IPS DF 6.9 (cell line): ENCODE measurements at regions not wholly inside any gene's neighbourhood (a gene's known extent, or its start where the extent isn't known, plus 50 kb on each side); places are given as distances from the start of the nearest gene placed in this dataset.

Experiments used
- DNase-seq: peaks from one replicate; pipeline ENCODE4 v3.0.0-alpha.2; 2013; ENCODE audit warnings: low read depth, low spot score
- H3K27ac ChIP-seq: one replicate; pipeline ENCODE4 v1.5.1; 2013; ENCODE audit warnings: low read length, control low read depth
- H3K27me3 ChIP-seq: 2 replicates; pipeline ENCODE4 v1.6.1; 2013; ENCODE audit warnings: mild to moderate bottlenecking, low read length; ENCODE audit not compliant: control insufficient read depth, insufficient read depth
- H3K36me3 ChIP-seq: 2 replicates; pipeline ENCODE4 v1.6.1; 2013; ENCODE audit warnings: low read length; ENCODE audit not compliant: control insufficient read depth, insufficient read depth
- H3K4me1 ChIP-seq: 2 replicates; pipeline ENCODE4 v1.6.1; 2013; ENCODE audit warnings: low read length; ENCODE audit not compliant: control insufficient read depth, insufficient read depth
- H3K4me3 ChIP-seq: 2 replicates; pipeline ENCODE4 v1.5.1; 2013; ENCODE audit warnings: mild to moderate bottlenecking, low read length
- H3K9me3 ChIP-seq: 2 replicates; pipeline ENCODE4 v1.6.1; 2013; ENCODE audit warnings: low read length, inconsistent platforms; ENCODE audit not compliant: control insufficient read depth, insufficient read depth
- WGBS: extraction: QIAGEN DNeasy Blood & Tissue Kit; methylation state at CpG from one replicate; pipeline ENCODE4 v1.1.7; 2013; ENCODE audit warnings: mixed read lengths, missing lambda C conversion rate; ENCODE audit not compliant: insufficient read length, insufficient coverage; 5-methylcytosine and 5-hydroxymethylcytosine counted together

- no peak overlapping the region for H3K27ac ChIP-seq
- H3K4me1 ChIP-seq = no peaks in the 10 kb centered on the region
- H3K9me3 ChIP-seq = no peaks in the 10 kb centered on the region
- H3K4me3 ChIP-seq = no peak overlapping the region
- H3K27me3 ChIP-seq = no peaks in the 10 kb centered on the region
- H3K36me3 ChIP-seq = no peaks in the 10 kb centered on the region
- no CpG with 5 or more reads among the region's 7 CpGs for WGBS
- DNase-seq = no peak
Observed at GRCh38 chr11:116093065-116093464, 588.9 kb upstream of the CADM1 start.

- H3K9me3 ChIP-seq = no peaks in the 10 kb centered on the region
- DNase-seq = no peak
- no peaks in the 10 kb centered on the region for H3K27me3 ChIP-seq
- WGBS = no CpG with 5 or more reads among the region's 1 CpG
- peaks cover 4% of the 10 kb centered on the region; the same call in 1 of the 2 replicates for H3K4me1 ChIP-seq
- H3K27ac ChIP-seq = no peak overlapping the region
- no peaks in the 10 kb centered on the region for H3K36me3 ChIP-seq
- no peak overlapping the region for H3K4me3 ChIP-seq
Observed at GRCh38 chr11:116086426-116086825, 582.2 kb upstream of the CADM1 start.

- WGBS = no CpG with 5 or more reads among the region's 7 CpGs
- no peaks in the 10 kb centered on the region for H3K27me3 ChIP-seq
- no peaks in the 10 kb centered on the region for H3K36me3 ChIP-seq
- H3K27ac ChIP-seq = no peak overlapping the region
- DNase-seq = no peak
- H3K4me3 ChIP-seq = no peak overlapping the region
- H3K4me1 ChIP-seq = peaks cover 4% of the 10 kb centered on the region; the same call in 1 of the 2 replicates
- H3K9me3 ChIP-seq = no peaks in the 10 kb centered on the region
Observed at GRCh38 chr11:116085031-116085635, 580.9 kb upstream of the CADM1 start.

- H3K4me1 ChIP-seq = peaks cover 4% of the 10 kb centered on the region; the same call in 1 of the 2 replicates
- no peak overlapping the region for H3K4me3 ChIP-seq
- no peaks in the 10 kb centered on the region for H3K9me3 ChIP-seq
- no peak overlapping the region for H3K27ac ChIP-seq
- H3K36me3 ChIP-seq = no peaks in the 10 kb centered on the region
- WGBS = no CpG with 5 or more reads among the region's 6 CpGs
- no peaks in the 10 kb centered on the region for H3K27me3 ChIP-seq
- no peak for DNase-seq
Observed at GRCh38 chr11:116084511-116084910, 580.3 kb upstream of the CADM1 start.

- no peaks in the 10 kb centered on the region for H3K9me3 ChIP-seq
- no peaks in the 10 kb centered on the region for H3K27me3 ChIP-seq
- H3K27ac ChIP-seq = no peak overlapping the region
- no peak for DNase-seq
- WGBS = 100% methylated on average over 1 of the region's 5 CpGs
- peaks cover 4% of the 10 kb centered on the region; the same call in 1 of the 2 replicates for H3K4me1 ChIP-seq
- no peaks in the 10 kb centered on the region for H3K36me3 ChIP-seq
- H3K4me3 ChIP-seq = no peak overlapping the region
Observed at GRCh38 chr11:116082256-116082655, 578.0 kb upstream of the CADM1 start.

GRCh38 chr11:116079580-116079979 is 575.4 kb upstream of the CADM1 start:
- no CpG with 5 or more reads among the region's 2 CpGs for WGBS
- H3K4me1 ChIP-seq = no peaks in the 10 kb centered on the region
- H3K27ac ChIP-seq = no peak overlapping the region
- no peaks in the 10 kb centered on the region for H3K9me3 ChIP-seq
- H3K27me3 ChIP-seq = no peaks in the 10 kb centered on the region
- H3K36me3 ChIP-seq = no peaks in the 10 kb centered on the region
- no peak for DNase-seq
- H3K4me3 ChIP-seq = no peak overlapping the region

- no peaks in the 10 kb centered on the region for H3K9me3 ChIP-seq
- H3K27me3 ChIP-seq = no peaks in the 10 kb centered on the region
- DNase-seq = no peak
- no peaks in the 10 kb centered on the region for H3K4me1 ChIP-seq
- no CpG with 5 or more reads among the region's 6 CpGs for WGBS
- no peak overlapping the region for H3K4me3 ChIP-seq
- no peak overlapping the region for H3K27ac ChIP-seq
- H3K36me3 ChIP-seq = no peaks in the 10 kb centered on the region
Observed at GRCh38 chr11:116078101-116078591, 573.9 kb upstream of the CADM1 start.

GRCh38 chr11:116077092-116077491 is 572.9 kb upstream of the CADM1 start:
- Histone ChIP-seq H3K27ac (no peak overlapping the region), H3K27me3 (no peaks in the 10 kb centered on the region), H3K4me3 (no peak overlapping the region), H3K36me3 (no peaks in the 10 kb centered on the region), H3K4me1 (no peaks in the 10 kb centered on the region; the same call in 1 of the 2 replicates), H3K9me3 (no peaks in the 10 kb centered on the region)
- DNase-seq = no peak
- no CpG with 5 or more reads among the region's 2 CpGs for WGBS

GRCh38 chr11:116073854-116074837 is 569.9 kb upstream of the CADM1 start:
- no CpG with 5 or more reads among the region's 18 CpGs for WGBS
- DNase-seq = no peak
- H3K36me3 ChIP-seq = no peaks in the 10 kb centered on the region

GRCh38 chr11:116072601-116073410 is 568.6 kb upstream of the CADM1 start:
- Histone ChIP-seq H3K36me3 (no peaks in the 10 kb centered on the region), H3K9me3 (no peaks in the 10 kb centered on the region), H3K27ac (no peak overlapping the region), H3K4me3 (no peak overlapping the region), H3K4me1 (no peaks in the 10 kb centered on the region; the same call in 1 of the 2 replicates), H3K27me3 (no peaks in the 10 kb centered on the region; the same call in 1 of the 2 replicates)
- no CpG with 5 or more reads among the region's 16 CpGs for WGBS
- no peak for DNase-seq

More at GRCh38 chr11:116073854-116074837, 569.9 kb upstream of the CADM1 start:
- Histone ChIP-seq H3K27me3 (no peaks in the 10 kb centered on the region; the same call in 1 of the 2 replicates), H3K27ac (no peak overlapping the region), H3K4me3 (no peak overlapping the region), H3K4me1 (no peaks in the 10 kb centered on the region; the same call in 1 of the 2 replicates), H3K9me3 (no peaks in the 10 kb centered on the region)
